Ishikawa (cell line): ENCODE measurements at regions not wholly inside any gene's neighbourhood (a gene's known extent, or its start where the extent isn't known, plus 50 kb on each side); places are given as distances from the start of the nearest gene placed in this dataset.

Experiments used
- CREB1 ChIP-seq: IDR thresholded peaks from 2 replicates; pipeline ENCODE4 v1.6.1; 2012; ENCODE audit warnings: low read depth
- MAX ChIP-seq: IDR thresholded peaks from 2 replicates; pipeline ENCODE4 v1.6.1; 2012

GRCh38 chr2:22981785-22982184 is 403.2 kb upstream of the KLHL29 start:
- TF ChIP-seq CREB1 (no peak), MAX (no peak)
